ENCODE measurements at regions not wholly inside any gene's neighbourhood (a gene's known extent, or its start where the extent isn't known, plus 50 kb on each side); places are given as distances from the start of the nearest gene placed in this dataset.

- Mint-ChIP-seq H3K9me3 (ENCODE audit: low read depth, unreplicated experiment) (peaks cover 11% of the 10 kb centered on the region), H3K4me1 (ENCODE audit: low read depth, unreplicated experiment) (peaks cover 22% of the 10 kb centered on the region), H3K4me3 (ENCODE audit: low read depth, unreplicated experiment) (no peak overlapping the region), H3K27ac (ENCODE audit: unreplicated experiment) (no peak overlapping the region), H3K36me3 (ENCODE audit: insufficient read depth, unreplicated experiment) (no peaks in the 10 kb centered on the region), H3K27me3 (ENCODE audit: unreplicated experiment) (no peaks in the 10 kb centered on the region)
- intact Hi-C loops (cut with micrococcal nuclease; ENCODE audit: unreplicated experiment): no loop called here
- CTCF ChIA-PET: no interaction called here
- TF ChIP-seq CTCF (IDR thresholded peaks at IDR 0.05; ENCODE audit: unreplicated experiment): no peak
- no TSS peak for BruUV-seq (replicated peaks)
- DNase-seq: no peak
Measured at GRCh38 chr7:46725136-46725535, 804.1 kb upstream of the IGFBP3 start.

- peaks cover 20% of the 10 kb centered on the region for H3K4me1 Mint-ChIP-seq (ENCODE audit: low read depth, unreplicated experiment)
- no peak overlapping the region for H3K4me3 Mint-ChIP-seq (ENCODE audit: low read depth, unreplicated experiment)
- H3K36me3 Mint-ChIP-seq (ENCODE audit: insufficient read depth, unreplicated experiment): no peaks in the 10 kb centered on the region
- no peak overlapping the region for H3K27ac Mint-ChIP-seq (ENCODE audit: unreplicated experiment)
- H3K27me3 Mint-ChIP-seq (ENCODE audit: unreplicated experiment): no peaks in the 10 kb centered on the region
- CTCF ChIA-PET: no interaction called here
- peaks cover 11% of the 10 kb centered on the region for H3K9me3 Mint-ChIP-seq (ENCODE audit: low read depth, unreplicated experiment)
- BruUV-seq (replicated peaks): no TSS peak
- intact Hi-C loops (cut with micrococcal nuclease; ENCODE audit: unreplicated experiment): no loop called here
- DNase-seq: no peak
- no peak for TF ChIP-seq CTCF (IDR thresholded peaks at IDR 0.05; ENCODE audit: unreplicated experiment)
Measured at GRCh38 chr7:46723742-46724141, 802.7 kb upstream of the IGFBP3 start.

- no peak for DNase-seq
- CTCF ChIA-PET: interaction anchor here (0.6 kb wide), 1 partner anchor 1133 kb away, joined by 5 read pairs; no protein-coding TSS in a partner anchor
- no peak for TF ChIP-seq CTCF (IDR thresholded peaks at IDR 0.05; ENCODE audit: unreplicated experiment)
- no peak overlapping the region for H3K27ac Mint-ChIP-seq (ENCODE audit: unreplicated experiment)
- no peaks in the 10 kb centered on the region for H3K27me3 Mint-ChIP-seq (ENCODE audit: unreplicated experiment)
- no peak overlapping the region for H3K4me3 Mint-ChIP-seq (ENCODE audit: low read depth, unreplicated experiment)
- intact Hi-C loops (cut with micrococcal nuclease; ENCODE audit: unreplicated experiment): no loop called here
- H3K4me1 Mint-ChIP-seq (ENCODE audit: low read depth, unreplicated experiment): peaks cover 12% of the 10 kb centered on the region
- BruUV-seq (replicated peaks): no TSS peak
- peaks cover 11% of the 10 kb centered on the region for H3K9me3 Mint-ChIP-seq (ENCODE audit: low read depth, unreplicated experiment)
- no peaks in the 10 kb centered on the region for H3K36me3 Mint-ChIP-seq (ENCODE audit: insufficient read depth, unreplicated experiment)
Measured at GRCh38 chr7:46723003-46723402, 801.9 kb upstream of the IGFBP3 start.

- CTCF ChIA-PET: no interaction called here
- H3K4me1 Mint-ChIP-seq (ENCODE audit: low read depth, unreplicated experiment): peaks cover 5% of the 10 kb centered on the region
- DNase-seq: no peak
- TF ChIP-seq CTCF (IDR thresholded peaks at IDR 0.05; ENCODE audit: unreplicated experiment): no peak
- H3K27ac Mint-ChIP-seq (ENCODE audit: unreplicated experiment): no peak overlapping the region
- no peaks in the 10 kb centered on the region for H3K36me3 Mint-ChIP-seq (ENCODE audit: insufficient read depth, unreplicated experiment)
- intact Hi-C loops (cut with micrococcal nuclease; ENCODE audit: unreplicated experiment): no loop called here
- no TSS peak for BruUV-seq (replicated peaks)
- no peak overlapping the region for H3K4me3 Mint-ChIP-seq (ENCODE audit: low read depth, unreplicated experiment)
- H3K9me3 Mint-ChIP-seq (ENCODE audit: low read depth, unreplicated experiment): peaks cover 3% of the 10 kb centered on the region
- H3K27me3 Mint-ChIP-seq (ENCODE audit: unreplicated experiment): no peaks in the 10 kb centered on the region
Measured at GRCh38 chr7:46720761-46721160, 799.7 kb upstream of the IGFBP3 start.

Measured in Calu3 (cell line).